Activated CD8-positive, alpha-beta memory T cell treated with anti-CD3 and anti-CD28 coated beads, Interleukin-2, amount 50 U/mL, for 24 hours (primary cell): ENCODE measurements at regions not wholly inside any gene's neighbourhood (a gene's known extent, or its start where the extent isn't known, plus 50 kb on each side); places are given as distances from the start of the nearest gene placed in this dataset.
A peak's percentile ranks its signal among the peaks of the same experiment; 100 is the strongest.
"Not testable (repeated sequence)": the region's sequence is repeated elsewhere in the genome, so short reads cannot be mapped to it uniquely, and the experiment has no call there.

ENCODE experiments used
- DNase-seq: peaks from one replicate; pipeline ENCODE4 v3.0.0-alpha.2; 2020; ENCODE audit errors: extremely low read depth

DNA sequence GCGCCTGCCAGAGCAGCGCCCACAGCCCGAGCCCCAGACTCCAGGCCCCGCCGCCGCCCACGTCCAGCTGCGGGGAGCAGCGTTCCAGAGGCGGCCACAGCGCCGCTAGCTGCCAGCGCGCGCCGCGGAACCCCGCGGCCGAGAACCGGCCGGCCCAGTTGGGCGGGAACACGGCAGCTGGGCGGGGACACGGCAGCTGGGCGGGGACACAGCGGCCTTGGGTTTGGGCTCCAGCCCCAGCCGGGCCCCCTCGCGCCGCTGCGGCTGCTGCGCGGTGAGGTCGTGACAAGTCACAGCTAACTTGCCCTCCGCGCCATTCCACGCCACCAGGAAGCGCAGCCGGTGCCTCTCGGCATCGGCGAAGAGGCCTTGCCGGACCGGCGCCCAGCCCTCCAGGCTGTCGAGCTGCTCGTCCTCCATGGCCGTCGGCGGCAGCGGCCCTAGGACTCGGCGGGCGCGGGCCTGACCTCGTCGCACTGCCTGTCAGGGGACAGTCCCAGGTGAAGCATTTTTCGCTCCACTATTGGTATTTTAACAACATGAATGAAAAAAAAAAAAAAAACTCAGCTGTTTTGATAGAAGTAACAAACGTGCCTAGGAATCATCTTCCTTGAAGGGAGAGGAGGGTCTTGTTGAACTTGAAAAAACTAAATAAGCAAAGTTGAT is 56.6 kb upstream of the GOLGA8N start:
- peak; percentile 0 for DNase-seq

DNA sequence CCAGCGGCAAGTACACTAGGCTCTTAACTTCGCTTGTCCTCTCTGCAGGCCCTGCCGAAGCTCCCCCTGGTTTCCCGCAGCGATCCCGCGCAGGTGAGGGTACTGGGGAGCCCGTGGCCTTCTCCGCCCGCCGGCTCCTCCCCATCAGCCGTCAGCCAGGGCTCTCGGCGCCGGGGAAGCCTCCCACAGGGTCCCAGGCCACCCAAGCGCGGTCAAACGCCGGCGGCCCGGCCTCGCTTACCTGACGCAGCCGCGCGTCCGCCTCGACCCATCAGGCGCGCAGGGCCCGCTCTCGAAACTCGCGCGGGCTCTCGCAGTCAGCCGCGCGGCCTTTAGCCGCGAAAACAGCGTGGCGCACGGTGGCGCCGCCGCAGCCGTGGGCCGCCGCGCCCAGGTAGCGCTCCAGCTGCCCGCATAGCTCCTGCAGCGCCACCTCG is 57.2 kb upstream of the GOLGA8N start:
- not testable (repeated sequence) for DNase-seq

DNA sequence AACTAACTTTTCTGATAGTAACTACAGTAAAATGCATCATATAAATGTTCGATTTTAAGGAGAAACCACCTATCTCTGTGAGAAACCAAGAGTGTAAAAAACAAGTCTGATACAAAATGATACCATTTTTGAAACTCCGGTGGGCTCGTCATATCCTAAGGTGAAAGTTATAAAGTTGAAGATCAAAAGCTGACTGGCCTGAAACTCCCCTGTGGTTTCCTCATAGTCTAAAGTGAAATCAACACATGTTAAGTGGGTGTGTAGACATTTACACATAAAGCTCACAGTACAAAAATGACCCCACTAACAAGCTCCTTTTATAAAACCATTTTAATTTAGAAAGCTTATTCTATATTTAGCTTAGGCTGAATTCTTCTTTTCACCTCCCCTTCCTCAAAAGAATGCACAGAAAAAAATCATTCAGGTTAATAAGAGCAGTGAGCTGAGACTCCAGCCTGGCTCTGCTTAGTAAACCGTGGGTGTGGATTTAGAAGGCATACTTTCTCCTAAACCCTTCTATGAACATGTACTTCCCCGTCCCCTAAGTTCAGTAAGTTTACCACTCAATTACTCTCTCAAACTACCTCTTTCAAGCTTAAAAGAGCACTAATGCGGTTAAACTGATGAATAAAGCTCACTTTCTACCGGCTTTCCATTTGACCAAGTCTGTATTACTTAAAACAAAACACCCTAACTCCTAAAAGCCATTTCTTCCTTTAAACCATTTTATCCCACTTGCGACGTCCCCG is 57.9 kb upstream of the GOLGA8N start:
- not testable (repeated sequence) for DNase-seq

DNA sequence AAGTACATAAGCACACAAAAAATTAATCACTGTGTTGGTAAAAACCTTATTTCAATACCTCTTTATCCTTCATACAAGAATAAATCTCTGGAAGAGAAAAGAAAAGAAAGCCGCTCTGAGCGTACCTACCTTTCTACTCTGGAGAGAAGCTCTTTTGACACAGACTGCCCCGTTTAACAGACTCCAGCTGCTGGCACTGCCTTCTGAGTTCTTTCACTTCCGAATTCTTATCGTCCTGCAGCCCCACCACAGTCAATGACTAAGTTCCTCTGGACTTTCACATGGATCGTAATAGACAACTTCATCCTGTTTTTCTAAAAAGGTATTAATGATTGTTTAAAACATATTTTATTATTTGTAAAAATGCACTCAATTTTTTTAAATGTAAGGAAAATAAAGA is 67.5 kb upstream of the GOLGA8O start:
- not testable (repeated sequence) for DNase-seq

DNA sequence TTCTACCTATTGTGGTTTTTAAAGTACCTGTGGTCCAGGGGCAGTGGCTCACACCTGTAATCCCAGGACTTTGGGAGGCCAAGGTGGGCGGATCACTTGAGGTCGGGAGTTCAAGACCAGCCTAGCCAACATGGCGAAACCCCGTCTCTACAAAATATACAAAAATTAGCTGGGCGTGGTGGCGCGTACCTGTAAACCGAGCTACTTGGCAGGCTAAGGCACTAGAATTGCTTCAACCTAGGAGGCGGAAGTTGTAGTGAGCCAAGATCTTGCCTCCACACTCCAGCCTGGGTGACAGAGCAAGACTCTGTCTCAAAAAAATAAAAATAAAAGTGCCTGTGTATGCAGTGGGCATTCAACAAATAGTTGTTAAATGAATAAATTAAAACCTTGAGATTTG is 67.0 kb upstream of the GOLGA8O start:
- DNase-seq = not testable (repeated sequence)

DNA sequence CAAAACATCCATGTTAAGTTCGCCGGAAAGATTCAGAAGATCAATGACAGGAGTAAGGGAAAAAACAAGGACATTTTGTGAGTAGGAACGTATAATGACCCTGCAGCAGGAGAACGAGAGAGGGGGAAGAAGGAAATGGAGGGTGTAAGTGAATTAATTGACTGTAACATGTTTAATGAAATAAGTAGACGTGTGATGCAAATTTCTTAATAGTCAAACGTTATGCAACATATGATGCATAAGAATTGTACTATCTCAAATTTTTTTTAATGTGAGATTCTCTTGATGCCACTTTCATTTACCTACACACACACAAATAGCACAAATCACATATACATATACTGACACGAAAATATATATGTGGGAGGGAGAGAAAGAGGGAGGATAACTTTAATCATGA is 63.5 kb upstream of the GOLGA8O start:
- DNase-seq = not testable (repeated sequence)

DNA sequence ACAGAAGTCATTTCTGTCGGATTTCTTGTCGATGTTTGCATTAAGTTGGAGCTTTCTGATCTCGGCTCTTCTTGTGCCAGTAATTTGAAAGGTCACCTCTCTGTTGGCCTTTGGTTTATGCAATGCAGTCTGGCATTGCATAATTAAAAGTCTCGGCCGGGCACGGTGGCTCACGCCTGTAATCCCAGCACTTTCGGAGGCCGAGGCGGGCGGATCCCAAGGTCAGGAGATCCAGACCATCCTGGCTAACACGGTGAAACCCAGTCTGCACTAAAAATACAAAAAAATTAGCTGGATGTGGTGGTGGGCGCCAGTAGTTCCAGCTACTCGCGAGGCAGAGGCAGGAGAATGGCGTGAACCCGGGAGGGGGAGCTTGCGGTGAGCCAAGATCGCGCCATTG is 62.6 kb upstream of the GOLGA8O start:
- not testable (repeated sequence) for DNase-seq

DNA sequence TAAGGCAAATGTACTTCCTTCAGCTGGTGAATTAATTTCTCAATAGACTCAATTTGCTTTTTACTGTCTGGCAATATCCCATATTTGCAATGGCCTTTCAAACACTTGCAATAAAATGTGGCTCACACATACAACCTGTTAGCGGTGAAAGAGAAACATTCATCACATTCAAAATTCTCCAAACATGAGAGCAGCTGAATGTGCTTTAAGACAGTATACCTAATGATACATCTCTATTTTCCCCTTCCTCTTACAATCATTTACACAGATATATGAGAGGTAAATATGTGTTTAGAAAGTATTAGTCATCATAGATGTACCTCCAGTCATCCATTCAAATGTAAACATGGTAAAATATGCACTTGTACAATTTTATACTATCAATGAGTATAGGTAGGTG is 61.5 kb upstream of the GOLGA8O start:
- not testable (repeated sequence) for DNase-seq

DNA sequence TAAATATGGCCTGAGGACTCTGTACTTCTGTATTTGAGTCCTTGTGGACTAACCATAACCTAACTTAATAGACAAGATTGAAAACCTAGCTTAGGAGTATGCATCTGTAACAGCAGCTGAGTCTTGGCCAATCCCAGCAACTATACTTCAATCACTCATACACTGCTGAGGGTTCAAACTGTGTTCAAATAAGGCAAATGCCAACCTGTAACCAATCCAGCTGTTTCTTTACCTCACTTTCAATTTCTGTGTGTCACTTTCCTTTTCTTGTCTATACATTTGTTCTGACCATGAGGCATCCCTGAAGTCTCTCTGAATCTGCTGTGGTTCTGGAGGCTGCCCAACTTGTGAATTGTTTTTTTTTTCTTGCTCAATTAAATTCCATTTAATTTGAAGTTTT is 57.9 kb upstream of the GOLGA8O start:
- not testable (repeated sequence) for DNase-seq

DNA sequence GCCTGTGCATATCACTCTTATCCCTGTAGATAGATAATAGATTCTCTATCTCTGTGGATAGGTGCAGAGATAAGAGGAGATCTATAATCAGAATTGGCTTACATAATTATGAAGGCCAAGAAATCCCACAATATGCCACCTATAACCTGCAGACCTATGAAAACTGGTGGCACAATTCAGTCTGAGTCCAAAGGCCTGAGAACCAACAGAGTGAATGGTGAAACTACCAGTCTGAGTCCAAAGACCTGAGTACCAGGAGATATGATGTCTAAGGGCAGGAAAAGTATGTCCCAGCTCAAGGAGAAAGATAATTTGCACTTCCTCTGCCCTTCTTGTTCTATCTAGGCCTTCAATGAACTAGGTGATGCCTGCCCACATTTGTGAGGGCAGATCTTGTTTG is 54.6 kb upstream of the GOLGA8O start:
- DNase-seq = not testable (repeated sequence)

DNA sequence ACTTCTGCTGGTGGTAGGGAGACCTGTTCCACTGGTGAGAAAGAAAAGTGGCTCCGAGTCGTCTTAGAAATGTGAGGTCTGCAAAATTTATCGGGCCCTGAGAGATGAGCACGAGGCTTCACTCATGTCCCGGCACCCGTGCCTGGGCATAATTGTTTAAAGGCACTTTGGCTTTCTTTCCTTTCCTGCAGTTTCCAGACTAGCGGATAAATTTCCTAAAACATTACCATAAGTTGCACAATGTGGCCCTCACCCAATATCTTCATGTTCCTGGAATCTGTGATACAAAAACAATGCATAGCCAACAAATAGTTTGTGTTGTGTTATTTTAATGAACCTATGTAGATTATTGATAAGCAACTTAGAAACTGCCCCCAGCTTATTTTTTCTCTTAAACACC is 52.6 kb upstream of the GOLGA8O start:
- not testable (repeated sequence) for DNase-seq

DNA sequence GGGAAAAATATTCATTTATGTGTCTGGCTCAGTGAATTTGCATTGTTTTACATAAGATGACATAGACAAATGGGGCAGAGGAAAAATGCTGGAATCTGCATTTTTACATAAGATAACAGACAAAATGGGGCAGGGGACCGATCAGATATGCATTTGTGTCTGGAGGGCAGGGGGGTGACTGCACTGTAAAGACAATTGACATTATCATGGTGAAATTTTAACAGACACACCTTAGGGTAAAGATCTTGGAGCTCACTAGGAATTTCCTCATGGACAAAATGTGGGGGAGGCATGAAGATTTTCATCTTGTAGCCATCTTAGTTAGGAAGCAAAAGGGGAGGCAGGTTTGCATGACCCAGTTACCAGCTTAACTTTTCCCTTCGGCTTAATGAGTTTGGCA is 51.4 kb upstream of the GOLGA8O start:
- not testable (repeated sequence) for DNase-seq

DNA sequence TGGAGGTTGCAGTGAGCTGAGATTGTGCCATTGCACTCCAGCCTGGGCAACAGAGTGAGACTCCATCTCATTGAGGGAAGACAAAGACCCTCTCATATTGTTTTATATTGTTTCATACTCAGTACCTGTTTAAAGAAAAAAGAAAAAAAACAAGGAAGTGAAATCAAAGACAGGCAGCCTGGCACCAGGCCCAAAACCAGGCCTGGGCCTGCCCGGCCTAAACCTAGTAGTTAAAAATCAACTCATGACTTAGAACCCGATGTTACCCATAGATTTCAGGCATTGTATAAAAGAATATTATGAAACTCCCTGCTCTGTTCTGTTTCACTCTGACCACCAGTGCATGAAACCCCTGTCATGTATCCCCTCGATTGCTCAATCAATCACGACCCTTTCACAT is 50.2 kb upstream of the GOLGA8O start:
- DNase-seq = not testable (repeated sequence)
